SK-N-SH (cell line): ENCODE measurements at regions not wholly inside any gene's neighbourhood (a gene's known extent, or its start where the extent isn't known, plus 50 kb on each side); places are given as distances from the start of the nearest gene placed in this dataset.

Experiments used
- CHD2 ChIP-seq: fragments of 150-350 bp; IDR thresholded peaks from 2 replicates; pipeline ENCODE4 v1.6.1; 2018; ENCODE audit warnings: low read length; ENCODE audit not compliant: partially characterized antibody
- EP300 ChIP-seq, 2 experiments: IDR thresholded peaks; 2 replicates each; pipeline versions ENCODE4 v1.4.0 to v1.6.1; 2012; ENCODE audit warnings: borderline replicate concordance in 1 of 2, low read depth in 1 of 2, low read length in 1 of 2
- EZH2phosphoT487 ChIP-seq: fragments of 200-600 bp; sonication (generic); IDR thresholded peaks from 2 replicates; pipeline ENCODE4 v1.6.1; 2017; ENCODE audit warnings: low read depth, mixed run types, mild to moderate bottlenecking, antibody characterized with exemption, moderate library complexity, borderline replicate concordance
- MEF2A ChIP-seq: IDR thresholded peaks from 2 replicates; pipeline ENCODE4 v1.4.0; 2012; ENCODE audit warnings: low read depth, borderline replicate concordance
- POLR2AphosphoS5 ChIP-seq: IDR thresholded peaks from 2 replicates; pipeline ENCODE4 v1.6.1; 2012; ENCODE audit warnings: low read depth, low read length
- REST ChIP-seq: IDR thresholded peaks from 2 replicates; pipeline ENCODE4 v1.6.1; 2012; ENCODE audit warnings: mild to moderate bottlenecking, low read depth, low read length, moderate library complexity
- TF ChIP-seq, protein P1 (sequence below): fragments of 200-600 bp; sonication (generic); IDR thresholded peaks from 2 replicates; pipeline ENCODE4 v1.6.1; 2017; ENCODE audit warnings: antibody characterized with exemption, mild to moderate bottlenecking, moderate library complexity
- TF ChIP-seq, protein P2 (sequence below): IDR thresholded peaks from 2 replicates; pipeline ENCODE4 v1.4.0; 2012; ENCODE audit warnings: low read depth

DNA sequence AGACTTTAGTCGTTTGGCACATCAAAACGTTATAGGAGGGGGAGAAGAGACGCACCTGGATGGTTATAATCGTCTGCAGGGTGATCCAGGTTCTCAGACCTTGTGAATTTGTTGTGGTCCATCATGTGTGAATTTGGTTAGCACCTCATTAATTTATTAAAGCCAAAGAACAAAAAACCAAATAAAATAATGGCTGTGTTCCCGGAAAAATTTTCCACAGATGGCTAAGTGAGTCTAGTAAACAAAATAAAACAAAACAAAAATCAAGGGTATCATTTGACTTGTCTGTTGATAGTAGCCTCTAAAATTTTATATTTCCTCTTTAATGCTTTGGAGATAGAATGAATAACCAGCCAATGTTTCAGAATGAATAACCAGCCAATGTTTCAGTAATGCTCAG lies 119.7 kb downstream of the ACTBL2 start:
- TF ChIP-seq, protein P1, sequence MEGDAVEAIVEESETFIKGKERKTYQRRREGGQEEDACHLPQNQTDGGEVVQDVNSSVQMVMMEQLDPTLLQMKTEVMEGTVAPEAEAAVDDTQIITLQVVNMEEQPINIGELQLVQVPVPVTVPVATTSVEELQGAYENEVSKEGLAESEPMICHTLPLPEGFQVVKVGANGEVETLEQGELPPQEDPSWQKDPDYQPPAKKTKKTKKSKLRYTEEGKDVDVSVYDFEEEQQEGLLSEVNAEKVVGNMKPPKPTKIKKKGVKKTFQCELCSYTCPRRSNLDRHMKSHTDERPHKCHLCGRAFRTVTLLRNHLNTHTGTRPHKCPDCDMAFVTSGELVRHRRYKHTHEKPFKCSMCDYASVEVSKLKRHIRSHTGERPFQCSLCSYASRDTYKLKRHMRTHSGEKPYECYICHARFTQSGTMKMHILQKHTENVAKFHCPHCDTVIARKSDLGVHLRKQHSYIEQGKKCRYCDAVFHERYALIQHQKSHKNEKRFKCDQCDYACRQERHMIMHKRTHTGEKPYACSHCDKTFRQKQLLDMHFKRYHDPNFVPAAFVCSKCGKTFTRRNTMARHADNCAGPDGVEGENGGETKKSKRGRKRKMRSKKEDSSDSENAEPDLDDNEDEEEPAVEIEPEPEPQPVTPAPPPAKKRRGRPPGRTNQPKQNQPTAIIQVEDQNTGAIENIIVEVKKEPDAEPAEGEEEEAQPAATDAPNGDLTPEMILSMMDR: no peak
- TF ChIP-seq POLR2AphosphoS5 (no peak), EP300 (IDR thresholded peaks at IDR 0.05; ENCODE audit: borderline replicate concordance in 1 of 2, low read depth in 1 of 2, low read length in 1 of 2) (no peak), MEF2A (no peak), EZH2phosphoT487 (no peak), REST (no peak), CHD2 (no peak)
- TF ChIP-seq, protein P2, sequence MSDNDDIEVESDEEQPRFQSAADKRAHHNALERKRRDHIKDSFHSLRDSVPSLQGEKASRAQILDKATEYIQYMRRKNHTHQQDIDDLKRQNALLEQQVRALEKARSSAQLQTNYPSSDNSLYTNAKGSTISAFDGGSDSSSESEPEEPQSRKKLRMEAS: no peak
